GM21381 (cell line): ENCODE measurements at regions not wholly inside any gene's neighbourhood (a gene's known extent, or its start where the extent isn't known, plus 50 kb on each side); places are given as distances from the start of the nearest gene placed in this dataset.

Experiments used
- ATAC-seq: cut with Tn5 transposase; IDR thresholded peaks from one replicate; pipeline ENCODE4 v1.9.1; 2021; ENCODE audit warnings: mild to moderate bottlenecking, moderate library complexity; ENCODE audit not compliant: unreplicated experiment

DNA sequence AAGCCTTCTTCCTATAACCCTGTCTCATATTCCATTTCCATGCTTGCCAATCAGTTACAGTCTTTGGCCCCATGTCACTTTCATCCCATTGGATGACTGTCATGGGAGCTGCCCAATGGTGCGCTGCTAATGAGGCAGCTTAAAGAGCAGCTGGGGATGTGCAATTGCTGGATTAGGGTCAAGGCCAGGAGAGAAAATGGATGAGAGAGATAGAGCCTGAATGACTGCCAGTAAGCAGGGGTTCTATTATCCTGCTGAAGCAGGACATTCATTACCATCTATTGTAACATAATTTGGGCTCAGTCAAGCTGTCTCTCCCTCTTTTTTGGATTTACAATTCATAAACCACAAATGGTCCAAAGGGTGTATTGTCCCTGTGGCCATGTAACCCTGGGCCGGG lies 909.0 kb downstream of the CENPC start:
- no peak for ATAC-seq

DNA sequence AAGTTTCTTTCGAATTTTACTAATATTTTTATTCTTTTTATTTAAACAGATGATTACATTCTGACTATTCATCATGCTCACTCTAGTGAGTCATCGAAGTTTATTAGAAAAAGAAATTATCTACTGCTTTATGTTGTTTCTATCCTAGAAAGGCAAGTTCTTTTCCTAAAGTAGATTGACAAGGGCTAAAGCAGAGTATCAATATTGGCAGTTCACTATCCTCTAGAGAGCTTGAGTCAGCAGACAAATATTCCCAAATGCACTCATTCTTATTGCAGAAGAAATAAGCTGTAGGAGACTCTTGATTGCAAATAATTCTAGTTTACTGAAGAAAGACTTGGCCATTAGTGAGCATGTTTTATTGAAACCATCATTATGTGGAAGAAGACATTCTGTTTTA lies 911.8 kb downstream of the CENPC start:
- no peak for ATAC-seq

DNA sequence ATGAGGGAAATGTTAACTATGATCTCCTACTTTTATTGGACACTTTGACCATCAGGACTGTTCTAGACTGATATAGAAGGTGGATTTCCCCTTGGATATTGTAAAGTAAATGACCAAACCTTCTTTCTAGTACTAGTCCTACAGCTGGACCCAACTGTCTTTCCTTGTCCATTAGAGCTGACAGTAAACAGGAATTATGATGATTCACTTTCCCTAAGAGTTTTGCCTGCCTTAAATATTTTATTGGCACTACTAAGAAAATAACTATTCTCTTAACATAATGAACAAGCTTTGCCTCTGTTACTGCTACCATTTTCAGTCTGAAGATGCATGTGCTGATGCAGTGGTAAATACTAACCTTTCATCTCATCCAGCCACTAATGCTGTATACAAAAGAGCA lies 915.4 kb downstream of the CENPC start:
- no peak for ATAC-seq

DNA sequence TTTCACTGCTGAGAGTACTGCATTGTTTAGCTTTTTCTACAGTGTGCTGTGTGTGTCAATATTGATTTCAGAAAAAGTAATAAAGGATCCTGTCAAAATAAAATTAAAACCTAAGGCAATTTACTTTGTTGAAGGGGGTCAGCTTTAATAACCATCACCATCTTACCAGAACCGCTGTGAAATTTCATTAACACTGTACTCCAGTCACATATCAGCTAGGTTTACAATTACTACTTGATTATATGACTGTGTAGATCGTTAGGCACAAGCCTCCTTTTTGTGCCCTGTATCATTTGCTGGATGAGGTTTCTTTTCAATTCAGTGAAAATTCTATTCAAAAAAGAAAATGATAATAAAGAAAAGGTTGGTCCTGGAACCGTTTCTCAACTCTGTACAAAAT lies 917.2 kb downstream of the CENPC start:
- ATAC-seq: no peak

DNA sequence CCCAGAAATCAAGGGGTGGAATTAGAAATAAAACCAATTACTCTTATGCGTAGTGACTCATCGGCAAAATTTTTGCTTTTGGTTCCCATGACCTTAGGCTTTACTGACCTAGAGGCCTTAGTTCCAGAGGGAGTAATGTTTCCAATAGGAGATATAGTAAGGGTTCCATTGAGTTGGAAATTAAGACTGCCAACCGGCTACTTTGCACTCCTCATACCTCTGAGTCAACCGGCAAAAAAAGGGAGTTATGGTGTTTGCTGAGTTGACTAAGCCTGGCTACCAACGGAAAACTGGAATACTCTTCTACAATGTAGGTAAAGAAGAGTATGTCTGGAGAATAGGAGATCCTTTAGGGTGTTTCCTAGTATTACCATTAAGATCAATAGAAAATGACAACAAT lies 919.8 kb downstream of the CENPC start:
- no peak for ATAC-seq

DNA sequence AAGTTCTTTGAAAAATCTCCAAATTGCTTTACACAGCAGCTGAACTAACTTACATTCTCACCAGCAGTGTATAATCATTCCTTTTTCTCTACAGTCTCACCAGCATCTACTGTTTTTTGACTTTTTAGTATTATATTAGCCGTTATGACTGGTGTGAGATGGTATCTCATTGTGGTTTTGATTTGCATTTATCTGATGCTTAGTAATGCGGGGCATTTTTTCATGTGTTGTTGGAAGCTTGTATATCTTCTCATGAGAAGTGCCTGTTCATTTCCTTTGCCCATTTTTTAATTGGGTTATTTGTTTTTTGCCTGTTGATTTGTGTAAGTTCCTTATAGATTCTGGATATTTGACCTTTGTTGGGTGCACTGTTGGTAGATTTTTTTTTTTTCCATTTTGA lies 931.7 kb downstream of the CENPC start:
- ATAC-seq: no peak

DNA sequence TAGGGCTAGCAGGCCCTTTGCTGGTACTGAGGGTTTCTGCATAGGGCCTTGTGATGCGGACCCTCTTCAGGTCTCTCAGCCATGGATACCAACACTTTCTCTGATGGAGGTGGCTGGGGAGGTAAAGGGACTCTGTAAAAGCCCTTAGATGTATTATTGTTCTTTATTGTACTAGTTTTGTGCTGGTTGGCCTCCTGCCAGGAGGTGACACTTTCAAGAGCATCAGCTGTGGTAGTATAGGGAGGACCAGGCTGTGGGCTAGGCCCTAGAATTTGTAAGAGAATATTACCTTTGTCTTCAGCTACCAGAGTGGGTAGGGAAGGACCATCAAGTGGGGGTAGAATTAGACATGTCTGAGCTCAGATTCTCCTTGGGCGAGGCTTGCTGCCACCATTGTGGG lies 936.3 kb downstream of the CENPC start:
- no peak for ATAC-seq

DNA sequence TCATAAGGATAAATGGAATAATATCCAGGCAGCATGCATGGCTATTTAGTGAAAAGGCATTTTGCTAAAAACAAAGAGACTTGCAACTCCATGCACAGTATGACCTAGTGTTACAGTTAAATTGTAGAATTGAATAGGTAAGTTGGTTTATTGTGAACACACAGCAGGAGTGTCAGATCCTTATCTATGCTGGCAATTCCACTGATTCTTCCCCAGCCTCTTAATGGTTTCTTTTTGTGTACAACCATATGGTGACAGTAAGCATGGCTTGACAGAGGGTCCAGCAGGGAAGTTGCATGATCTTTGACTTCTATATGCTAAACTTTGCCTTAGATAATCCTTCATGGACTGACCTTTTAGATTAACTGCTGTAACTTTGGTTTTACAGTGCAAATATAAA lies 936.6 kb upstream of the EPHA5 start:
- no peak for ATAC-seq

DNA sequence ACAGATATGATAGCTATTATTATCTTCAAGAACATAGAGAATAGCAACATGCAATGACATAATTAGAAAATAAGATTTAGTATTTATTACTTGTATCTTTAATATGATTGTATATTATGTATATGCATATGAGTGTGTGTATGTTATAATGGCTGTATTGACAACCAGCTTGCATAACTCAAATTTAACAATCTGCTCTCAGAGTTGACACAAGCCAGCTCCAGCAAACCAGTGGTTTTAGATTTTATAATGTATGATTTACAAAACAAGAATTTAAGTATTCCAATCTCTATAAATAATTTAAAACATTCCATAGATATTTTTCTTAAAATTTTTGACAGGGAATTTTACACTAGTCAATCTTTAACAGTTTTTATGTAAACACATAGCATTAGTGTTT lies 935.9 kb upstream of the EPHA5 start:
- ATAC-seq: no peak

DNA sequence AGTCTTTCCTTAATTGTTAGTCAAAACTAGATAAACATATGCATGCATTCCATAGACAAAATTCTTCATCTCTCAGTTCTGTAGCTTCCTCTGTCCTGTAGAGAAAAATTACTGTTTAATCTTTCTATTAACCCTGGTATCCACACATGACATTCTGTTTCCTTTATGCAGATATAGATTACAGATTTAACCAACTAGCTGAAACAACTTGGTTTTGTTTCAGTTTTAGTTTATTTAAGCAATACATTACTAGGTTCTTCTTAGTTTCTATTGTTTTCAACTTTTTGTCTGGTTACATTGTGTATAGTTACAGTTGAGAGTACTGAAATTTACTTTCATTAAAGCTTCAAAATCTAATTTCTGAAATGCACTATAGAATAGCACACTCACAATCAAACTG lies 933.9 kb upstream of the EPHA5 start:
- ATAC-seq: no peak

DNA sequence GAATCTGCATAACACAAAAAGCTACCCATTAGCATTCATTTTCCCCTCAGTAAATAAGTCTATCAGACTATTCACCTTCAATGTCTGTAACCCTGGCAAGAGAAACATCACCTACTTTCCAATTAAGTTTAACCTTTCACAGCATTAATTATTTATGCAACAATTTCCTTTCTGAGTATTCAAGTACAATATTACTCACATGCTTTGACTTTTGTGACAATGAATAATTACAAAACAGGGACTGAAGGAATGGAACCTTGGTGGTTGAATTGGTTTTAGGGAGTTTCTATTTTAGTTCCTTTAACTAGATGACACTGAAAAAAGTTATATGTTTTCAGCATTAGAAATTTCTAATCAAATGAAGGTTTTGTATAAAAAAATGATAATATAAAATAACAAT lies 932.3 kb upstream of the EPHA5 start:
- no peak for ATAC-seq

DNA sequence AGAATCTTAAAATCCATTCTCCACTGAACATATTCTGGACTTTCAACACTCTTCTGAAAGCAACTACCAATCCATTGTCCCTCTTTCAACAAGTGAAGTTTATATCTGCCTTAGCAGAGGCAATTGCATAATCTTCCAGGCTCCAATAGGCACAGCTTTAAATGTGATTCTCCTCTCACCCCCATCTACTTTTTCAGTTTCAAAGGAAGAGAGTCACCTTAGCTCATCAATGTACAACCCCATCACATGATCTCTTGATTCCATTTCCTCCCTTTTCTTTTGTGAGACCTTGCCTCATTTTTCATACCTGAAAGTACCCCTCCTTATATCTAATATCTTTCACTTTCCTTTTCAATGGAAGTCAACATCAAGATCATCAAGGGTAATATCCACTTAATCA lies 921.7 kb upstream of the EPHA5 start:
- no peak for ATAC-seq

DNA sequence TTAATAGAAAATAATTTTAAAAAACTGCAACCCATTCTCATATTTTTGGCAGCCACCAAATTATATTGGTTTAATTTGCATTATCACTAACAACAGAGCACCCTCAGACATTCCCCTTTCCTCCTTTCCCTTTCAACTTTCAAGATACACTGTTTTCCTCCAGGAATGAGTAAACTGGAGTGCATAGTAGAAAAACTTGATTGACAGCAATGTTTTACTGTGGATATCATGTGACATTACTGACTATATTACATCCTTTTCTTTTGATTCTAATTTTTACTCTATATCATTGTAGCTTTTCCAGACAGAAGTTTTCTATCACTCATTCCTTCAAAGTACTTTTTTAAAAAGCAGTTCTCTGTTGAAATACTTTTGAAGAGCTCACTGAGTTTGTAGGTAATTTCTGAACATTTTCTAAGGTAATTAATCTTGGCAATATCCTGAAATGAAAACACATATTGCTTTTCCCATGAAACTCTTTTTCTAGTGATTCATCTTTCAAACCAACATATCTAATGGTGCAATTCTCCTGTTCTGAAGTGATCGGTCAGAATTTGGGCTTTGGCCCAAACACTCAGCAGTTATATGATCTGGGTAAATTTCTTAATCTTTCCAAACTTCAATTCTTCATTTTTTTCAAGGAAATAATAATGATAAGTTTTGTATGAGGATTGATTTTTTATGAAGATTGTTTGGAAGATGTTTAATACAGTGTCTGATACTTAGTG lies 920.4 kb upstream of the EPHA5 start:
- ATAC-seq: no peak

DNA sequence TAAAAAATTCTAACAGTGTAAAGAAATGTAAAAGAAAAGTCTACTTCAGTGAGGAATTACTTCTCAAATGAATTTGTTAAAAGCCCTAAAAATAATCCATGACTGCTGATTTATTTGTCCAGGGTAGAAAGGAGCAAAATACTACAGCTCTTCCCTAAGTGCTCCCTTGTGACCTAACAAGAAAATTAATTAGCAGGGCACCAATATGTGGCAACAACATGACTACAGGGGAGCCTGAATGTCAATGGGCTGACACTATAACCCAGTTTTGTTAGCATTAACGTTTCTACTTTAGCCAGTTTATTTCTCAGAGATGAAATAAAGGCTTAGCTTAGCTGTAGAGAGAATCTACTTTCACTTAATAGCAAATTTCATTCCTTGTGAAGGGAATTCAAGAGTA lies 918.9 kb upstream of the EPHA5 start:
- ATAC-seq: no peak

DNA sequence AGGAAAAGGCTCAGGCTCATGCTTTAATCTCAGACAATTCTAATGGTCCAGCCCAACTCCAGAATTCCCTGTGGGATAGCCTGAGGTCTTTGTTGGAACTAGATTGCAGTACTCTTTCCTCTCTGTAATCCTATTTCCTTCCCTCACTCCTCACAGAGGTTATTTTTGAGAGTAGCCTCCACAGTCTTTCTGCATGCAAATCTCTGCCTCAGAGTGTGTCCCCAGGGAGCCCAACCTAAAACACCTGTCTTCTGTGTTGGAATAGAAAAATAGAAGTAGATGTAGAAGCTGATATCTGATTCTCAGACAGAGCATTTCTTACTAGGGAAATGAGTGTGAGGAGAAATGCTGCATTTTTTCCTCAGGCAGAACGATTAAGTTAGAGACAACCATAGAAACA lies 915.5 kb upstream of the EPHA5 start:
- no peak for ATAC-seq

DNA sequence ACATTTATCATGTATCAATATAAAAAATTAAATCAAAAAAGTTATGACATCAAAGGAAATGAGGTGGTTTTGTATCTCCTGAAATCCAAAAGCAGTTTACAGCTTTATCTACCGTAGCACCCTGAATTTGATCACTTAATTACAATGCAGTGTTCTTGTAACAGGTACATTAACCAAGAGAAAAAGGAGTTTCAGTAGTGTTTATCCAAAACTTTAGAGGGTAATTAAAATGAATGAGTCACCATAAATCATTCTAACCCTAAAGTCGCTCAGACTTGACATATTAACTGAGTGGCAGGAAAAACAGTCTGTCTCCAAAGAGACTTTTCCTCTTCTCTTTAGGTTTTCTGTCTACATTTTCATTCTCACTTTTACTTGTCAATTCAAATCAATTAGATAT lies 907.6 kb upstream of the EPHA5 start:
- no peak for ATAC-seq

DNA sequence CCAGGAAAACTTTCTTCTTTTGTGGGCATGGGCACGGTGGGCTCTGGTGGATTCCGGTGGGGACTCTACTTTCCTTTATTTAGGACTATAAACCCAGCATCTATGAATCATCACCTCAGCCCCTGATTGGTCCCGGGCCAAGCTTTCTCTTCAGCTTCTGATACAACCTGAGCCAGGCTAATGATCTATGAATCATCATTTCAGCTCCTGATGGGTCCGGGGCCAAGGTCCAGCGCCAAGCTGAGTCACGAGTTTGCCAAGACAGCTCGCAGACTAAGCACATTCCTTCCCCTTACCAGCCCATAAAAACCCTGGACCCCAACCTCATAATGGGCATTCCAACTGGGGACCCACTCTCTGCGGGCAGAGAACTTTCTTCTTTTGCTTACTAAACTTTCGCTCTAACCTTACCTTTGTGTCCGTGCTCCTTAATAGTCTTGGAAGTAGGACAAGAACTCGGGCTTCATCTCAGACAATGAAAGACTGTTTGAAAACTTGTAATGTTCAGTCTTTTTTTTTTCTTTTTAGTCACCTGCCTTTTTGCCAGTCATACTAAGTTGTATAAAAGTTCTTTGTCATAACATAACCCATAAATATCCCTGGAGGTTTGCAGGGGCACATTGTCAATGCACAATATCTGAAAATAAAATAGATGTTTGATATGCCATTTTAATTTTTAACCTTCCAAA lies 904.9 kb upstream of the EPHA5 start:
- no peak for ATAC-seq

DNA sequence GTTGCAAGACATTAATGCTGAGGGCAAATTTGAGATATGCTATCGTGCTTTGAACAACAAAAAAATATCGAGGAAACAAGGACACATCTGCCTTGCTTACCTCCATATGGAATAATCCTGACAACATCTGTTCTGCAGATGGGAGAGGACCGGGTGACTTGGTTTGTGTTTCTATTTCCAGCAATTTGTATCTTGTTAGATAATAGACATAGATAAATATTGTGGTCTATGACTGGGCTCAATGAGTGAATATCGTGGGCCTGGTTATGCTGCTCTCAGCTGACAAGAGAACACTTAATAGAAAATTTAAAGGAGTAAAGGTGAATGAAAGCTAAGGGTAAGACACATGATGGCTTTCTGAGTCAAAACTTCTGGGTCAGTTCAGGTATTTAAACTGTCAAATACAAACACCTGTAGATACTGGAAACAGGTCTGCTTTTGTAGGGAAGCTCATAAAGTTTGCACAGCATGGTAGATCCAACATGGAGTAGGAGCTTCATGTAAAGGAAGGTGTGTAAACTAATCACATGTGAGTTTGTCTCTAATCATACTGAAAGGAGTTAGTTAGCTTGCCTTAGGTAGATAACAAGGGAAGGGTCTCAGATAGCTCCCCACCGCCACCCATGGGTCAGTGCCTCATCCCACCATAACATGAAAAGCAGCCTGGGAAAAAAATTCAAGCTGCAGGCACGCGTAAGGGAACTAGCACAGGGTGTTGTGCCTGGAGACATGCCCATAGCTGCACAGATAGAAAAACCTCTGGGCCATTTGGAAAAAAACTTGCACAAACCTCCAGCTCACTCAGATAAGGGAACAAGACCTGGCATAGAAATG lies 904.1 kb upstream of the EPHA5 start:
- ATAC-seq: no peak

DNA sequence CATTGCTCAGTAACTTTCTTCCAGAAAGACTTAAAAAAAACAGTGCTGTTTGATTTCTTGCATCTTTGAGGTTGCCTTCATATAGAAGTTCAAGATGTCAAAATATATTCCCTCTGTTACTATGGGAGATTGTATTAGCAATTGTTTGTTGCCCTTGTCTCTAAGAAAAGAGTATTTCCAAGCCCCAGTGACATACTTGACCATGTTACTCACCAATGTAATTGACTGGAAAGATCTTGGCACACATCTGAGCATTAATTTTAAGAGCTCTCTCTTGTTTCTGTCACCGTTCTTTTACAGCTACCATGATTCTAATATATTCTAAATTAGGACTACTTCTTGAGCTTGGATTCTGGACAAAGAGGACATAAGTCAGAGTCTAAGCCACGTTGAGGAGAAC lies 902.7 kb upstream of the EPHA5 start:
- no peak for ATAC-seq

DNA sequence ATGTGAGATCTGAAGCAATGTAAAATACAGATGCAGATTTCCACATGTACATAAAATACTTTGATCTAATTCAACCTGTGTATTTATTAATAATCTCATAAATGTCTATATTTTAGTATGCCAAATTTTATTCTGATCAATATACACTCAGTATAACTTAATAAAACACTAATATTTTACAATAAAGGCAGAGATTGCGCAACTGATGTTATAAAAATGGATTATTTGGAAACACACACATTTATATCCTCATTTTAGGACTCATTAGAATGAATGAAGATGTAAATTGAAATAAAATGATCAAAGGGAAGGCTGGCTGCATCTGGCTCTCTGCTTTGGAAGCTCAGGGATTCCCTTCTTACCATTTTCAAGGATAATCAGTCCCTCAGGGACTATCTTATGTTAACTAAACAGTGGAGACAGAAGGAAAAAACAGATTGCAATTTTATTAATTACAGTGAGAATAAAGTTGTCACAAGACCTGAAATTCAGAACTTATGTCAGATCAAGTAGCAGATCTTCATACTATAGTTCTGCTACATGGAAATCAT lies 900.9 kb upstream of the EPHA5 start:
- no peak for ATAC-seq

DNA sequence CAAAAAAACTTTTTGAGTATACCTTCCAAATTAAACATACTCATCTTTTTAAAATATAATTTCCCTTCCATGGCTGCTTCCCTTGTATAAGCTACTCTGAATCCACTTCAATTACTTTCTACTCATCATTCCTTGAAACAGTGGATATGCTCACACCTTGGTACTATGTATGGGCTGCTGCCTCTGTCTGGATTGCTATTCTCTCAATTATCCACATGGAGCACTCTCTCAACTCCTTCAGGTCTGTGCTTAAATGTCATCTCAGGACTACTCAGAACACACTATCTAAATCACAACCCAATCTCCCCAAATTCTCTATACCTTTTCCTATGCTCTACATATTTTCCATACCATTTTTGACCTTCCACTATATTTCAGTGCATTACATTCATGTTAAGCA lies 898.9 kb upstream of the EPHA5 start:
- no peak for ATAC-seq

DNA sequence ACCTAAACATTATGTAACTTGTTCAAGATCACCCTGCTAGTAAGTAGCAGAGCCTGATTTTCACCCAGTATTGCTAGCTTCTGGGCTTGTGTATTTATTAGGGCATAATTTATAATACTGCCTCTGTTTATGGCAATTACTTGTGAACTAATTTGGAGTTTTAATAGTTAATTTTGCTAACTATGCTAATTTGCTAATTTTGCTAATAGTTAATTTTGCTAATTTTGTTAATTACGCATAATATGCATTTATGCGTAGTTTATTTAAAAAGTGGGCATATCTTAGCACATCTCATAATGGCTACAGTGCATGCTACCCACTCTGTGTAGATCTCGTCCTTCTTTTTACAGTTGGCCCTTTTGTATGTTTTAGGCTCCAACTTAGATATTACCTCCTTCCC lies 898.1 kb upstream of the EPHA5 start:
- ATAC-seq: no peak
